ENCODE measurements at regions not wholly inside any gene's neighbourhood (a gene's known extent, or its start where the extent isn't known, plus 50 kb on each side); places are given as distances from the start of the nearest gene placed in this dataset.

- CTCF ChIA-PET, result interaction anchor here (1.1 kb wide), 1 partner anchor 165 kb away, joined by 3 read pairs; no protein-coding TSS in a partner anchor
- intact Hi-C loops (cut with micrococcal nuclease), result loop anchor here (5.0 kb wide), 1 partner anchor 162 kb away; the partner anchor contains the start of gene IER5L
- no peak for DNase-seq
These were observed 160.8 kb upstream of the IER5L start for GRCh38 chr9:129338724-129339430.

GRCh38 chr9:129337336-129338140 lies 159.5 kb upstream of the IER5L start:
- Mint-ChIP-seq H3K27ac (no peak overlapping the region), H3K4me3 (no peak overlapping the region), H3K27me3 (ENCODE audit: low read depth) (no peaks in the 10 kb centered on the region), H3K4me1 (ENCODE audit: low read depth) (peaks cover 27% of the 10 kb centered on the region), H3K36me3 (ENCODE audit: low read depth) (no peaks in the 10 kb centered on the region), H3K9me3 (no peaks in the 10 kb centered on the region)
- CTCF ChIA-PET, result interaction anchor here (1.1 kb wide), 1 partner anchor 164 kb away, joined by 3 read pairs; no protein-coding TSS in a partner anchor
- DNase-seq, result no peak
- intact Hi-C loops (cut with micrococcal nuclease), result loop anchor here (2.0 to 5.0 kb wide), 2 partner anchors 101 to 160 kb away; partner anchors contain the start of gene IER5L

More at GRCh38 chr9:129338724-129339430, 160.8 kb upstream of the IER5L start:
- Mint-ChIP-seq H3K27ac (no peak overlapping the region), H3K27me3 (ENCODE audit: low read depth) (no peaks in the 10 kb centered on the region), H3K4me3 (no peak overlapping the region), H3K36me3 (ENCODE audit: low read depth) (no peaks in the 10 kb centered on the region), H3K9me3 (no peaks in the 10 kb centered on the region), H3K4me1 (ENCODE audit: low read depth) (peaks cover 24% of the 10 kb centered on the region)

DNA sequence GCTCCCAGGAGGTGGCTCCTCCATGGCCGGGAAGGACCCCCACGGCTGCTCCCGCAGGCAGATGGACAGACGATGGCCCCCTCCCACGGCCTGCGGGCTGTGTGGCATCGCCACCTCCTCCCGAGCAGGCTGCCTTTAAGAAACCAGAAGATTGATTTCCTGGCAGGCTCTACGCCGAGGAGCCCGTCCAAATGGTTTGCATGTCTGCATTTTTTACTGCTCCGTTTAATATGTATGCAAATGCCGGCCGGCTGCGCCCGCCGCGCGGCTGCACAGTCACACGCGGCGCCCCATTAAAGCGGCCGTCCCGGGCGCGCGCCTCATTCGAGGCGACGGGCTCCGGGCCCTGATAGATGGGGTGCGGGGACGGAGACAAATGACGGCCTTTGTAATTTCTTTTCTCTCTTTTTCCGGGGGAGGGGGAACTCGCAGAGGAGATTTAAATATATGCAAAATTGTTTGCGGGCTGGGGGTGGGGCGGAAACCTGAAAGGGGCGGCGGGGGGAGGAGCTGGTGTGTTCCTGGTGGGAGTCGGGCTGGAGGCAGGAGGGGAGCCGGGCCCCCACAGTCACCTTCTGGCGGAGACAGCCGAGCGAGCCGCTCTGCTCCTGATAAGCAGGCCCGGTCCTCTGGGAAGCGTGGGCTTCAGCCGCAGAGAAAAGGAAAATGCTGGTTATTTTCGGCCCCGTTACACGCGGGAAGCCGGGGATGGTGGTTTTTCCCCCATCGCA lies 158.7 kb upstream of the IER5L start:
- Mint-ChIP-seq H3K27ac (no peak overlapping the region), H3K4me1 (ENCODE audit: low read depth) (peaks cover 27% of the 10 kb centered on the region), H3K36me3 (ENCODE audit: low read depth) (no peaks in the 10 kb centered on the region), H3K9me3 (no peaks in the 10 kb centered on the region), H3K4me3 (peak overlapping the region; percentile 64), H3K27me3 (ENCODE audit: low read depth) (no peaks in the 10 kb centered on the region)
- intact Hi-C loops (cut with micrococcal nuclease), result loop anchor here (2.0 to 5.0 kb wide), 2 partner anchors 100 to 159 kb away; partner anchors contain the start of gene IER5L
- peak; percentile 57 for DNase-seq
- CTCF ChIA-PET, result no interaction called here

DNA sequence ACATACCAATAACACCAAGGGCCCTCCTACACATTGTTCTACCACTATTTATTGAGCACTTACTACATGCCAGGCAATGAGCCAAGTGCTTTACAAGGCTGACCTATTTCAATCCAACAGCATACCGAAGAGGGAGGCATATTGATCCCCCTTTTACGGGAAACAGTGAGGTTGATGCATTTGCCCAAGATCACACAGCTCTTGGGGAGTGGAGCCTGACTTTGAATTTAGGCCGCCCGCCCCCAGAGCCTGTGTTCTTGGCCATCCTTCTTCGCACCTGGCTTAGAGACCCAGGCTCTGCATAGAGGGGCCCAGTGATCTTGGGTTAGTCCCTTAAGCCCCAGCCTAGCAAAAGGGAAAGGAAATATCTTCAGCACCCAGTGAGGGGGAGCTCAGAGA lies 158.1 kb upstream of the IER5L start:
- intact Hi-C loops (cut with micrococcal nuclease), result loop anchor here (2.0 to 5.0 kb wide), 2 partner anchors 99 to 159 kb away; partner anchors contain the start of gene IER5L

DNA sequence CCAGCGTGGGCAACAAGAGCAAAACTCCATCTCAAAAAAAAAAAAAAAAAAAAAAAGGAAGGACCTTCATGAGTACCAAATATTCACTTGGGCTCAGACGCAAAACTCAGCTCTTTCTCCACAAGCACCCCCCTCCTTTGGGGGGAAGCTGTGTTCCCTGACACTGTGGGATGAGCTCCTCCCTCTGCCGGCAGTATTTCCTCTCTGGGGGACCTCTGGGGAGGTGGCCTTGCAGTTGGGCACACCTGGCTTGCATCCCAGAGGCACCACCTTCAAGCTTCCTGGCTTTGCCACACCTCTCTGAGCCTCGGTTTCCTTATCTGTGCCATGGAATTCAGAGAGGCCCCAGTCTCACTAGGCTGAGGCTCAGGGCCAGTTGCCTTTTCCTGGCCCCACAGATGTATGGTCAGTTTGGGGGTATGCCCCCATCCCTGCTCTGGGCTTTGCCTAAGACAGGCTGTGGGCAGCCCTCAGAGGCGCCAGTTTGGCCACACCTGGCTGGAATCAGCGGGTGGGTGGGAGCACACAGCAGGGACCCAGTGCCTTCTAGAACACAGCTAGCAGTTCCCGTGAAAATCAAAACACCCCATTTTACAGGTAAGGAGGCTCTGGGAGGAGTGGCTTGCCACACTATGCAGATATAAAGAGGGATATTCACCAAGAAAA lies 157.5 kb upstream of the IER5L start:
- no peak for DNase-seq
- peaks cover 9% of the 10 kb centered on the region for H3K9me3 Mint-ChIP-seq
- no peak overlapping the region for H3K27ac Mint-ChIP-seq
- intact Hi-C loops (cut with micrococcal nuclease), result loop anchor here (2.0 to 5.0 kb wide), 2 partner anchors 99 to 158 kb away; partner anchors contain the start of gene IER5L
- H3K27me3 Mint-ChIP-seq (ENCODE audit: low read depth), result no peaks in the 10 kb centered on the region
- H3K4me1 Mint-ChIP-seq (ENCODE audit: low read depth), result peaks cover 27% of the 10 kb centered on the region
- no peaks in the 10 kb centered on the region for H3K36me3 Mint-ChIP-seq (ENCODE audit: low read depth)
- CTCF ChIA-PET, result interaction anchor here (0.7 kb wide), 1 partner anchor 205 kb away, joined by 3 read pairs; no protein-coding TSS in a partner anchor
- H3K4me3 Mint-ChIP-seq, result no peak overlapping the region

More for the DNA sequence above, 158.1 kb upstream of the IER5L start:
- CTCF ChIA-PET, result interaction anchor here (0.7 kb wide), 1 partner anchor 205 kb away, joined by 3 read pairs; no protein-coding TSS in a partner anchor
- Mint-ChIP-seq H3K9me3 (peaks cover 4% of the 10 kb centered on the region), H3K4me3 (peak overlapping the region; percentile 64), H3K27ac (no peak overlapping the region), H3K36me3 (ENCODE audit: low read depth) (no peaks in the 10 kb centered on the region), H3K27me3 (ENCODE audit: low read depth) (no peaks in the 10 kb centered on the region), H3K4me1 (ENCODE audit: low read depth) (peaks cover 27% of the 10 kb centered on the region)
- DNase-seq, result no peak

GRCh38 chr9:129334105-129334935 lies 156.3 kb upstream of the IER5L start:
- Mint-ChIP-seq H3K9me3 (peaks cover 11% of the 10 kb centered on the region), H3K36me3 (ENCODE audit: low read depth) (no peaks in the 10 kb centered on the region), H3K27me3 (ENCODE audit: low read depth) (no peaks in the 10 kb centered on the region), H3K4me3 (peak overlapping the region; percentile 53), H3K4me1 (ENCODE audit: low read depth) (peaks cover 27% of the 10 kb centered on the region), H3K27ac (peak overlapping the region; percentile 44)
- intact Hi-C loops (cut with micrococcal nuclease), result no loop called here
- peak; percentile 74 for DNase-seq
- CTCF ChIA-PET, result interaction anchor here (0.7 to 1.7 kb wide), 2 partner anchors 53 to 160 kb away, joined by 4 to 5 read pairs; no protein-coding TSS in a partner anchor

GRCh38 chr9:129333617-129334104 lies 155.6 kb upstream of the IER5L start:
- no peaks in the 10 kb centered on the region for H3K36me3 Mint-ChIP-seq (ENCODE audit: low read depth)
- intact Hi-C loops (cut with micrococcal nuclease), result no loop called here
- CTCF ChIA-PET, result interaction anchor here (1.7 kb wide), 1 partner anchor 159 kb away, joined by 5 read pairs; no protein-coding TSS in a partner anchor
- peaks cover 32% of the 10 kb centered on the region for H3K4me1 Mint-ChIP-seq (ENCODE audit: low read depth)
- peak overlapping the region; percentile 53 for H3K4me3 Mint-ChIP-seq
- DNase-seq, result no peak
- peaks cover 11% of the 10 kb centered on the region for H3K9me3 Mint-ChIP-seq
- no peaks in the 10 kb centered on the region for H3K27me3 Mint-ChIP-seq (ENCODE audit: low read depth)
- peak overlapping the region; percentile 44 for H3K27ac Mint-ChIP-seq

DNA sequence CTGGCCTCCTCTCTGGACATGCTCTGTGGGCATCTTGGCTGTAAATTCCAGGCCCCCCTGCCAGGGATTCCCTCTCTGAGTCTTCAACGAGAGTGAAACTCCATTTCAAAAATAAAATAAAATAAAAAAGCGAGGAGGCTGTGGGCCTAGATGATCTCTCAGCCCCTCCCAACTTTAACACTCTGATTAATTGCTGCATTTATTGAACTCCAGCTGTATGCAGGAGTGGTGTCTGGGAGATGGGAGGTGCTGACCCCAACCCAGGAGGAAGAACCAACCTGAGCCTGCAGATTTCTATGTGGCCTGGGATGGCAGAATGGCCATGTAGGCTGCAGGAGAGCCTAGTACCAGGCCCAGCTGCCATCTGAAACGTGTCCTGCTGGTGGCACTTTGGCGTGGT lies 154.5 kb upstream of the IER5L start:
- Mint-ChIP-seq H3K27ac (no peak overlapping the region), H3K4me3 (no peak overlapping the region), H3K9me3 (peaks cover 11% of the 10 kb centered on the region), H3K27me3 (ENCODE audit: low read depth) (no peaks in the 10 kb centered on the region), H3K4me1 (ENCODE audit: low read depth) (peaks cover 41% of the 10 kb centered on the region), H3K36me3 (ENCODE audit: low read depth) (no peaks in the 10 kb centered on the region)
- CTCF ChIA-PET, result interaction anchor here (0.7 to 1.7 kb wide), 4 partner anchors 158 to 512 kb away, joined by 3 to 5 read pairs (median 4); no protein-coding TSS in a partner anchor
- intact Hi-C loops (cut with micrococcal nuclease), result no loop called here
- no peak for DNase-seq

DNA sequence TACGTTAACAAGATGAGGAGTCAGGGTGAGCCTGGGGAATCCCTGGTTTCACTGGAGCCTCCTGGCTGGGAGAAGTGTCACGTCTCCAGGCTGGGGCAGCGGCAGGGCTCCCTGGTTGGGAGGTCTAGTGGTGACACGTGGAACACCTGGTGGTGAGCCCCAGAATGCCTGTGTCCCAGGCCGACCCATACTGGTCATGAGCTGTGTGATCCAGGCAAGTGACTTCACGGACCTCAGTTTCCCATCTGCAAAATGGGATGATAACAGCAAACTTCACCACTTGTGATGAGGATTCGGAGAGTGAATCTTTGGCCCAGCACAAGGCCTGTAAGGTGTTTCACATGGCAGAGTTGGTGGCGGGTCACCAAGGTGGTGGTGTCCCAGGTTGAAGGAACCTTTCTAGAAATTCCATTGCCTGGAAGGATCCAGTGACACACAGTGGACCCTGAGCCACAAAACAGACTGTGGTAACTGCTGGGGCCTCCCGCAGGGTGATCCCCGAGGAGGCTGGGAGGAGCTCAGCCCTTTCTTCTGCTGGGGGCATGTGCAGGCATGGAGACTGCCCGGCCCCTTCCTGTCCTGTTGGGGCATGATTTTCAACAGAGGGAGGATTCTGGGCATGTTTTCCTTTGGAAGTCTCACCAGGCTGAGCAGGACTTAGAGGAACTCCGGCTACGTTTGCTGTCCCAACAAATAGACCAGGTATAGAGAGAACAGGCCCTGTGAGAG lies 153.9 kb upstream of the IER5L start:
- Mint-ChIP-seq H3K36me3 (ENCODE audit: low read depth) (no peaks in the 10 kb centered on the region), H3K4me1 (ENCODE audit: low read depth) (peaks cover 42% of the 10 kb centered on the region), H3K4me3 (no peak overlapping the region), H3K27me3 (ENCODE audit: low read depth) (no peaks in the 10 kb centered on the region), H3K9me3 (peaks cover 11% of the 10 kb centered on the region), H3K27ac (no peak overlapping the region)
- CTCF ChIA-PET, result interaction anchor here (0.7 to 1.1 kb wide), 3 partner anchors 279 to 512 kb away, joined by 3 to 5 read pairs (median 3); no protein-coding TSS in a partner anchor
- DNase-seq, result no peak
- intact Hi-C loops (cut with micrococcal nuclease), result no loop called here

- no peak for DNase-seq
- CTCF ChIA-PET, result no interaction called here
- H3K4me1 Mint-ChIP-seq (ENCODE audit: low read depth), result peaks cover 38% of the 10 kb centered on the region
- no peaks in the 10 kb centered on the region for H3K27me3 Mint-ChIP-seq (ENCODE audit: low read depth)
- peaks cover 11% of the 10 kb centered on the region for H3K9me3 Mint-ChIP-seq
- H3K4me3 Mint-ChIP-seq, result no peak overlapping the region
- intact Hi-C loops (cut with micrococcal nuclease), result no loop called here
- no peak overlapping the region for H3K27ac Mint-ChIP-seq
- H3K36me3 Mint-ChIP-seq (ENCODE audit: low read depth), result no peaks in the 10 kb centered on the region
These were observed 153.4 kb upstream of the IER5L start for GRCh38 chr9:129331493-129331765.
